ENCODE measurements at regions not wholly inside any gene's neighbourhood (a gene's known extent, or its start where the extent isn't known, plus 50 kb on each side); places are given as distances from the start of the nearest gene placed in this dataset.
"Not testable (repeated sequence)": the region's sequence is repeated elsewhere in the genome, so short reads cannot be mapped to it uniquely, and the experiment has no call there.

GRCh38 chr13:52324831-52325230 lies 81.1 kb downstream of the THSD1 start:
- DNase-seq = not testable (repeated sequence)

- DNase-seq = no peak
Measured at GRCh38 chr13:52319876-52320275, 86.1 kb downstream of the THSD1 start.

GRCh38 chr13:52309833-52310232 lies 96.1 kb downstream of the THSD1 start:
- not testable (repeated sequence) for DNase-seq

- DNase-seq = not testable (repeated sequence)
Measured at GRCh38 chr13:52306336-52306735, 99.6 kb downstream of the THSD1 start.

- not testable (repeated sequence) for DNase-seq
Measured at GRCh38 chr13:52303098-52303497, 102.9 kb downstream of the THSD1 start.

GRCh38 chr13:52302688-52303087 lies 103.3 kb downstream of the THSD1 start:
- DNase-seq = not testable (repeated sequence)

- not testable (repeated sequence) for DNase-seq
Measured at GRCh38 chr13:52301810-52302400, 104.1 kb downstream of the THSD1 start.

- DNase-seq = not testable (repeated sequence)
Measured at GRCh38 chr13:52298079-52298661, 107.8 kb downstream of the THSD1 start.

- not testable (repeated sequence) for DNase-seq
Measured at GRCh38 chr13:52288891-52289290, 117.1 kb downstream of the THSD1 start.

GRCh38 chr13:52281387-52281786 lies 122.0 kb upstream of the NEK3 start:
- DNase-seq = not testable (repeated sequence)

- not testable (repeated sequence) for DNase-seq
Measured at GRCh38 chr13:52279408-52279807, 120.0 kb upstream of the NEK3 start.

- DNase-seq = not testable (repeated sequence)
Measured at GRCh38 chr13:52254299-52254698, 94.9 kb upstream of the NEK3 start.

GRCh38 chr13:52240752-52241151 lies 81.4 kb upstream of the NEK3 start:
- DNase-seq = not testable (repeated sequence)

GRCh38 chr13:52235900-52236595 lies 76.7 kb upstream of the NEK3 start:
- DNase-seq = peak; percentile 3

- DNase-seq = not testable (repeated sequence)
Measured at GRCh38 chr13:52234928-52235327, 75.5 kb upstream of the NEK3 start.

GRCh38 chr13:52223063-52223462 lies 63.7 kb upstream of the NEK3 start:
- DNase-seq = not testable (repeated sequence)

GRCh38 chr13:52213920-52214319 lies 54.5 kb upstream of the NEK3 start:
- DNase-seq = not testable (repeated sequence)

- not testable (repeated sequence) for DNase-seq
Measured at GRCh38 chr13:52212886-52213285, 53.5 kb upstream of the NEK3 start.

GRCh38 chr13:52211416-52211776 lies 52.0 kb upstream of the NEK3 start:
- not testable (repeated sequence) for DNase-seq

GRCh38 chr13:52210564-52211415 lies 51.4 kb upstream of the NEK3 start:
- DNase-seq = not testable (repeated sequence)
